GM21825 (cell line): ENCODE measurements at regions not wholly inside any gene's neighbourhood (a gene's known extent, or its start where the extent isn't known, plus 50 kb on each side); places are given as distances from the start of the nearest gene placed in this dataset.

Experiments
- ATAC-seq: cut with Tn5 transposase; IDR thresholded peaks from one replicate; pipeline ENCODE4 v1.9.1; 2021; ENCODE audit warnings: mild to moderate bottlenecking, moderate library complexity; ENCODE audit not compliant: unreplicated experiment

DNA sequence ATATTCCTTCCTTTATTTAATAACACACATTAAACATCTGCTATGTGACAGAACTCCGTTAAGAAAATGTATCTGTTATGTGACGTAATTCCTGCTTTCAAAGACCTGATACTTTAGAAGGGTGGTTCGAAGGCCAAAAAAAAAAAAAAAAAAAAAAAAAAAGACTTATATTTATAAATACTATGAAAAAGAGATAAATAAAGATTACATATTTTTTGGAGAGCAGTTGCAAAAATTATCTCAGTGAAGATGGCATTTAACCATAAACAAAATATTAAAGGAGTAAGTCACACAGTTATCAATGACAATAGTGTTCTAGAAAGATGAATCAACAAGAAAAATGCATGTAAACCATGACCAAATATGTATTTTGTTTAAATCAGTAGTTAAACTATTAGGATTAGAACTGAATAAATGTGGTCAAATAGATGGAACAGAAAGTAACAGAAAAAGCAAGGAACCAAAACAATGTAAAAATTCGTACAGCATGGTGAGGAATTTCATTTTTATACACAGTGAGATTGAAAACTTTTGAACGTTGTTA lies 612.3 kb upstream of the SLITRK5 start:
- ATAC-seq: no peak

DNA sequence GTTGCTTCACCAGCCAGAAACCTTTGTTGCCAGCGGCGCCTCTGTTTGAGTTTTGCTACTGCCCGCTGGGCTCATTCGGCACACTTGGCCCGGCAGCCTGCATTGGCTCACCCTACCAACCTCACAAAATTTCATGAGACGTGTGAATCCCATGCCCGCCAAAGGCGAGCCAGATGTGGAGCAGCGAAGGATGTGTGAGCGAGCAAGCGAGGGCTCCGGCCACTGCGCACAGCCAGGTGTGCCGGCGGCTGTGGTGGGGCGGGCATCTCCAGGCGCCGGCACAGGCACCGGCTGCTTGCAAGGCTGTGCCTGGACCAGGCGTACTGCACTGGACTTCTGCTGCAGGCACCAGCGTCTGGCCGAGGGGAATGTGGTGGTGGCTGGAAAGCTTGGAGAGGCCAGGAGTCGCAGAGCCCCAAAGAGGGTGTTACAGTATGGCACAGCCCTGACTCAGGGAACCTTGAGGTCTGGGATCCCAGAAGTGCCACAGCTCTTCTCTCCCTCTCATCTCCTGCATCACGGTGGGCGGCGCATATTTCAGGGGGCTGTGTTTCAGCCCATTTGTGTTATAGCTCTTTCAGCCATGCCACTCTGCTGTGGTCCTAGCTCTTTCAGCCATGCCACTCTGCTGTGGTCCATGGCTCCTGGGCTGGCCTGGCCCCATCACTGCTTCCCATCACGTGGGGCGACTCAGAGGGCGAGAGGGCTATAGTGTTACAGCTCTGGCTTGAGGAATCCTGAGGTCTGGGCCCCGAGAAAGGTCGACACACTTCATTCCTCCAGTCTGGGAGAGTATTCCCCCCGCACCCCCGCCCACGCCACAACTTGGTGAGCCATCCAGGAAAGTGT lies 592.0 kb upstream of the SLITRK5 start:
- no peak for ATAC-seq

DNA sequence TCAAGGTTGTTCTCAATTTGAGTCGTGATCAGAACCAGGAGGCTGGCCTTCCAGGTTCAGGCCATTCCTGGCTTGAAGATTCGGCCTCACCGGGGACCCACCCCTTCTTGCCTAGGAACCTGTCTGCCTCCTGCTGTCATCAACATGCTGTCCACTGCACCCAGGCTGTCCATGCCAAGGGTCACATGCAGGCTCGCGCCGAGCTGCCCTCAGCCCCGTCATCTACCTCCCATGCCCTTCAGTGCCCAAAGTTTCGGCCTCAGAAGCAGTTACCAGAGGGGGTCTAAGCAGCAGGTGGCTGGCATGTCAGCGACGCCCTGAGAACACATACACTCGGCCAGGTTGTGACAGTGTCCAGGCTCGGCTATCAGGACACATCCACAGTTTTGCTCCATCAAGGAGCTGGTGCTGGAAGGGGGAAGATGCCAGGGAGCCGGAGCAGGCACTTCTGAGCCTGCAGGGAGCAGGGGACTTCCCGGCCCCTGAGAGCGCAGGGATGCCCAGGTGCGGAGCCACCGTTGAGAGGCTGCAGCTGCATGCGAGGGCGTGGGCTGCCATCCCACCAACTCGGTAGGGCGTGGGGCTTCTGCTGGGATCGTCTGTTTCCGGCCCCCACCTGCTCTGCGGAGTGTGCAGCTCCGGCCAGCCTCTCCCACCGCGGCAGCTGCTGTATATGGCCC lies 590.9 kb upstream of the SLITRK5 start:
- ATAC-seq: no peak

DNA sequence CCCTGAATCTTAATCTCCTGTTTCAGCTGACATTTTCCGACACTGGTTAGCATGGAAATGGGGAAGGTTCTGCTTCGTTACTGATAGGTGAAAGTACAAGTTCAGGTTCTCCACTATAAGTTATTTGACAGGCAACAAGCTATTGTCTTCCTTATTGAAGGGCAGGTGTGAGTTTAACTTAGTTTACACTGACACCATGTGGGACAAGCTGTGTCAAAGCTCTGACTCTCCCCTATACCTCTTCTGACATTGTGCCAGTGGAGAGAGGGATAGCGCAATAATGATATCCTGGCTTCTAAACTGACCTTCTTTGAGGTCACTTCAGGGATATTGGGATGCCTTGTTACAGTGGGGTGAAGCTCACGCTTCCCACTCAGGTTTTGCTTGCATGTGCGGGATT lies 587.0 kb upstream of the SLITRK5 start:
- ATAC-seq: no peak

DNA sequence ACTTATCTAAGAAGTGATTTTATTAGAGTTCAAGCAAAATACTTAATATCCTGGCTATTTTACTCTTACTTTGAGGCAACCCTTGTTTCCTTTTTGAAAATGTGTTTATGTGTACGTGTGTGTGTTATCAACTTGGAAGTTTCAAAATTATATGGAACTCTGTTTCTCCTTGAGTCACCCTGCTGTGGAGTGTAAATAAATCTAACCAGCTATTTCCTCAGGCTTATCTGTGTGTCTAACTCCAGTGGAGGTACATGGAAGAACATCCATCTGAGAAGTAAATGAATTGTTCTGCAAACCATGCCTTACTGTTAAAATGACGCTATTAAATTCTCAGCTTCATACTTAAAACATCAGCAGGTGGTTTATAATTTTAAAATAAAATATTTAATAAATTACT lies 583.4 kb upstream of the SLITRK5 start:
- no peak for ATAC-seq

DNA sequence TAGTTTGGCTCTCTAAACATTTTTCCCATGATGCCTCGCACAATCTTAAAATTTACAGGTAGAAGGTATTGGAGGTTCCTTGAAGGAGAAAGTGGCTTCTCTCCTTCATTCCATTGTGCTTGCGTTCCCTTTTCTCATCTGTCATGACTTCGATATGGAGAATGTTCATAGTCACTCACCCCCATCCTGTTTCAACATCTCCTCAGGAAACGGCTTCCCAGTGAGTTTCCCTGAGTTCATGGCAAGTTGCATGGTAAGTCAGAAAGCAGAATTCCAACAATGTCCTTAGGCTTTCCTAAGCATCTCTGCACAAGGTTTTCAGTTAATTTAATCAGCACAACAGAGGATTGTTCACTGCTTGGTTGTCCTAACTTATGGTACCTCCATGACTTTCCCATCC lies 581.8 kb upstream of the SLITRK5 start:
- ATAC-seq: no peak

DNA sequence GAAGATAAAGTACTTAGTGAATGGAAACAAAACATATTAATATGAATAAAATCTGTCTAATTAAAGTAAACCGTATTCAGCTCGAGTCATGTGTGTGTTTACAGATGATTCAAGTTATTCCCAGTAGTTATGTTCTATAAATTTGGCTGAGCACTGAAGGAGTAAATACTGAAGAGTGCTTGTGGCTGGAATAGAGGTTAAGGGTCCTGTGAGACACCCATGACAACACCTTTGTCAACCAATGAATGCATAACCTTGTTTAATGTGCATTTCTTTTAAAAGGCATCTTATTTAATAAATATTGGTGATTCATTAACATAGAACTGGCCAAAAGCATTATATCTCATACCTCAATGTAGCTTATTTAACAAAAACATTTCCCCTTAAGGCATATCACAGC lies 577.8 kb upstream of the SLITRK5 start:
- ATAC-seq: no peak

DNA sequence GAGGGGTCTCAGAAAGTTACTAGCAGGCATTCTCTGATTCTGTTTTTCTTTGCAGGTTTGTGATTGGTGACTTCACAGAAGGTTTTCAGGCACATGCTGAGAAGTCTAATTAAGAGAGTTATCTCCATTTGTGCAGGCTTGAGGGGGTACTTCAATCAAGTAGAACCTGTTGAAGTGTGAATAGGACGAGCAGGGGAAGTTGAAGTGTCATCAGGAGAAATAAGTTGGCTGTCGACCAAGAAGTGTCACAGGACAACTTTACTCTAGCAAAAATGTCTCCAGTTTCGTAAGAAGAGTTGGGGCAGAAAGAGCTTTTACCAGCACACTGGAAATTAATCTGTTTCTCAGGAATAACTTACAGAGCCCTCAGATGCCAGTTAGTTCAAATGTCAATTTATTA lies 576.5 kb upstream of the SLITRK5 start:
- ATAC-seq: no peak

DNA sequence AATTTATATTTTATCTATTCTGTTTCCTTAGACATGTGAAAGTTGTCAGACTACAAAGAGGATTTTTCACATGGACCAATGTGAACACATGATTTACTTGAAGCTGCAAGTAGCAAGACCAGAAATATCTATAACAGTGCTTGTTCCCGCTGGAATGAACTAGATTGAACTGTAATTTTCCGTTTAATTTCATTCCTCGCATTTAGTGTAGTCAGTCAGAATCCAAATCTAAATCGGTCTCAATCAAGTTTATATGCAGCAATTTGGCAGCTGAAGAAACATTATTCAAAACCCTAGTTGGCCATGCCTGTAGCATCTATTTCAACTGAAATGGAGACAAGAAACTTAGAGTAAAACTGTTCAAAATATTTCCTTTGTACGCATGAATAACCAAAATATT lies 570.7 kb upstream of the SLITRK5 start:
- ATAC-seq: no peak

DNA sequence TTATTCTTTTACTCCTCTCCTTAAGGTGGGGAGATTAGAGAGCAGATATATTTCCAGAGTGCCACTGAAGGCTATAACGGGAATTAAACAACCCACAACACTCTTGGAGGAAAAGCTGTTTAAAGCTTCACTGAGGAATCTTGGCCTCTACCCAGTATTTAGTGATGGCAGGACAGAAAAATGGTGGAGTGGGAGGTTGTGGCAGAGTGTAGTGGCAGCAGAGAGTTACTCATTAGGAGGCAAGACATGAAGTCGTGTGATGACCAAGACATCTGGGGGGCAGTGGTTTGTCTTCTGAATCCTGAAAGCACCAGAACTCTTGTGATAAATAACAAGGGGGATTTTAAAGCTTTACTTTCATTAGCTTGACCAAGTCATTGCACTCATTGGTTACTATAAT lies 563.5 kb upstream of the SLITRK5 start:
- ATAC-seq: no peak

DNA sequence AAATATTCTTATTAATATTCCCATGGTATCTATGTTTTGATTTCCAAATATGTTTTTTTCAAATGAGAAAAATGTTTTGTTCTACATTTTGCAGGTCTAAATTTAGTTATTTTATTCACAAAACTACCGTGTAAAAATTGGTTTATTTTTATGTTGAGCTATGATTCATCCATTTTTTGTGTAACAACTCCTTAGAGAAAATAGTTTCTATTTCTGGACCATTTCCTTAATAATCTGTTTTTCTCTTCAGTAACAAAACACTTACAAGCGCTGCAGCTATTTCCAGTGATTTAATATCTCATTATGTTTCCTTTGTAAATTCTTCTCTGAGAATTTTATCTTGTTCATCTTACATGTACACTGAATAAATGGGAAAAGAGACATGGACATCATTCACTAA lies 550.7 kb upstream of the SLITRK5 start:
- no peak for ATAC-seq

DNA sequence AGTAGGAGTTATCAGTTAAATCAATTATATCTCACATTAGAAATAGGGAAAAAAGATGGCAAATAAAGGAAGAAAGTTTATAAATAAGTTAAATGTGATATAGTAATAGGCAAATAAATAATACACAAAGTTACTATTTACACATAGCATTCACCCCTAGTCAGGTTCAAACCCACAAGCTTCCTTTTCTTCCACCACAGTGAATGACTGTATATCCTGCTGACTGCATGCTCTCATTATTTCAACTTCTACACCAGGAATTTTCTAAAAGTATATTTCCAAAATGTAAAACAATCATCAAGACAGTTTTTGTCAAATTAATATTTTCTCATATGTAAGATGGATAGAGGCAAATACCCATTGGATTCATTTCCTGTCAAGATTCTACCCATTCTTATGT lies 548.6 kb upstream of the SLITRK5 start:
- no peak for ATAC-seq

DNA sequence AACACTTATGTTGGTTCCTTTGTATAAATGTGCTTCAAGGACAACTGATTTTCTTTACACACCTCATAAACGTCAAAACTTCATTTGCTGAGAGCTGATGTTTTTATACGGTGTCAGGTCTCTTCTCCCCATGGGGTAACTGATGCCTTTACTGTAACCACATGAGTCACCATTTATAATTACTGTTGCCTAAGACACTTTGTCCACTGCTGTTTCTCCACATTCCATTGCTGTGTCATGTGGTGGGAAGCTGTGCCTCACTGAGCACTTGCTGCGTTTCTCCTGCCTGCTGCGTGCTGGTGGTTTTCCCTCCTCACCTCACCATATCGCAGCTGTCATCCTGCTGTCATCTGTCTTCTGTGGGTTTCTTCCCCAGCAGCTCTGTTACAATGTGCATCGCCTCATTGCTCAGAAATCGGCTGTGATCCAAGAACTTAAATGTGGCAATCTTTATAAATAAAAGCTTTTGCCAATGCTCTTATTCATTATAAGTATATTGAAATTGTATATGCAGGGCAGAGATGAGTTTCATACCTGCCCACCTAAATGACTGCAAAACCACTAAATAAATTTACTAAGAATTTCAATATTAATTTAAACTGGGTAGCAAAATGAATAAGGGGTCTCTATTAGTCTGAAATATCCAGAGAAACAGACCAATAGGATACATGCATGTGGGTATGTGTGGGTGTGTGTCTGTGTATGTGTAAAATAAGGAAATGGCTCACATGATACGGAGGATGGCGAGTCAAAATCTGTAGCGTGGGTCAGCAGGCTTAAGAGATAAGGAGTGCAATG lies 547.0 kb upstream of the SLITRK5 start:
- no peak for ATAC-seq

DNA sequence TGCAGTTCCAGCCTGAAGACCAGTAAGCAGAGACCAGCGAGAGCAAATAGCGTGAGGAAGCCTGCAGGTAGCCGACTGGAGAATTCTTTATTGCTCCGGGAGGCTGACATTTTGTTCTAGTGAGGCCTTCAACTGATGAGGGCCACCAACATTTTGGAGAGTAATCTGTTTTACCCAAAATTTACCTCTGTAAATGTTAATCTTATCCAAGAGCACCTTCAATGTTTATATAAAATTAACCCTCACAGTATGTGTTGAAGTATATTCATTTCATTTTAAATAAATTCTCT lies 546.4 kb upstream of the SLITRK5 start:
- no peak for ATAC-seq

DNA sequence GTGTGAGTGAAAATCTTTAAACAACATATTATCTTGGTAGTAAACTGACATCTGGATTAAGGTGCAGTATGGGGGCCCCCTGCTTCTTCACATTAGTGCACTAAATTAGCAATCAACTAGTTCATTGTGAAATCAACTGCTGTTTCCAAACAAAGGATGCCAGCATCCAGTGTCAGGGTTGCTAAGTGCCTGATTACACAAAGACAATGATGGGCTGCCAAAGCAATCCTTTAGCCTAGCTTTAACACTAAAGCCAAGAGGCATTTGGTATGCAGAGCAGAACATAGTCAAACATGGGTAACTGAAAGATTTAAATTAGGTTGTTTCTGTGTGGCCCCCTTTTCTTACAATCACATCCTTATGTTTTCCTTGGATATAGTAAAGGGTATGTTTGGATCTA lies 543.1 kb upstream of the SLITRK5 start:
- ATAC-seq: no peak

DNA sequence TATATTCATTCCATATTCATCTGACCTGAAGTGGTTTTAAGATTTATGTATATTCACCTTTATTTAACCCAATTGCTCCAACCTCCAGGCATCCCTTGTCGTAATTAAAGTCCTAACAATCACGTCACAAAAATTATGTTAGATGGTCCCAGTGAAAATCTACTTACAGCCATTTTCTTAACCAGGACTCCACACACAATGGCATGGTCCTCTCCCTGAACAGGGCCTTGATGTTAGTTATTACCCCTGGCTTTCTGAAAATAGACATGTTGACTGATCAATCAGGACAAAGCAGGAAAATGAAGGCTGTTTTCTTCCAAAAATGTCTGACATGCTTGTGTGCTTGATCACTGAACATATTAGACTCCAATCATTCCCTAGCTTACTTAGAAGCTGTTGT lies 542.7 kb upstream of the SLITRK5 start:
- no peak for ATAC-seq

DNA sequence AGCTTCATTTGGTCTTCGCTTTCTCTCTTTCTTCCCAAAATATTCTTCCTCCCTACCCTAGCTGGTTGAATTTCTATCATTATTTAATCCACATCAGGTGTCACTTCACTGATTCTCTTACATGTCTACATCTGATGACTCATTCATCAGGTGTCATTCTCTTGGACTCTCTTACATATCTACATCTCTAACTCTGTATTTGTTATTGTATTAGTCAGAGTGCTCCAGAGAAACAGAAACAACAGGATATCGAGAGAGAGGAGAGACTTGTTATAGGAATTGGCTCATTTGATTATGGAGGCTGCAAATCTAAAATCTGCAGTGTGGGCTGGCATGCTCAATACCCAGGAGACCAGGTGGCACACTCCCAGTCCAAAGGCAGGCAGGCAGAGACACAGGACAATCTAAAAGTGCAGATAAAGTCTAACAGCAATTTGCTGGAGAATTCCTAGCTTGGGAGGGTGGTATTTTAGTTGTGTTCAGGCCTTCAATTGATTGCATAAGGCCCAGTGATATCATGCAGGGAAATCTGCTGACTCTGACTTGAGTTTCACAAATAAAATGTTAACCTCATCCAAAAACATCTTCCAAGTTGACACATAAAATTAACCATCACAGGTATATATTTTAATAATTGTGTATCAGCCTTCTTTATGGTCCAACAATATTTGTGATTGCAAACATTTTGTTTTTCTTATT lies 541.4 kb upstream of the SLITRK5 start:
- no peak for ATAC-seq

DNA sequence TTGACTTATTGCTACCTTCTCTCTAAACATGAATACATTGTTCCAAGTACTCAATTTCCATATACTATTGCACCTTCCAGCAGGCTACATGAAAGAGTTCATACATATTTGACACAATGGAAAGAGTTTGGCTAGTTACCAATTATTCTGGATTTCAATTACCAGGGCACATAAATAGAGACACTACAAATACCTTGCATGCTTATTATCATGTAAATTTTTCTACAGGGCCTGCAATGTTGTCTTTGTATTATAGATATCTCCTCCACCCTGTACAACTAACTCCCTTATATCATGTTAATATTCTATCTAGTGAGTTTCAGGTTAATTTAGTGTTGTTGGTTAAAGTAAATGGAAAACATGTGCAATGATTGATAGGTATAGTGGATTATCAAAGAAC lies 540.7 kb upstream of the SLITRK5 start:
- no peak for ATAC-seq

DNA sequence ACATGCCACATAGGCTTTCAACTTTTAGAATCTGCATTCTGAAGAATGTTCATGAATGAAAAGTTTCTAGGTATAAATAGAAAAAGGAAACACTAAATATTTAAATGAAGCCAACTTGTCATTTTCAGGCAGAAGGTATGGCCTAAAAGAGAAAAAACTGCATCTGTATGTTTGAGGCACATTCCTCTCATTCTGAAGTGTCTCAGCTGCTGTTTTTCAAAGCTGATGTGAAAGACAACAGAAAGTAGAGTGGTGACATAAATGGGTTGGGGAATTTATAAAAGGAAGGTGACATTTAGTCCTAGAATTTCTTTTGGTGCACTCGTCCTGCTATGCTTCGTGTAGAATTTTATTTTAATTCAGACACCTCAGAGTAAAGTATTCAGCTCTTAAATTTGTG lies 539.6 kb upstream of the SLITRK5 start:
- ATAC-seq: no peak

DNA sequence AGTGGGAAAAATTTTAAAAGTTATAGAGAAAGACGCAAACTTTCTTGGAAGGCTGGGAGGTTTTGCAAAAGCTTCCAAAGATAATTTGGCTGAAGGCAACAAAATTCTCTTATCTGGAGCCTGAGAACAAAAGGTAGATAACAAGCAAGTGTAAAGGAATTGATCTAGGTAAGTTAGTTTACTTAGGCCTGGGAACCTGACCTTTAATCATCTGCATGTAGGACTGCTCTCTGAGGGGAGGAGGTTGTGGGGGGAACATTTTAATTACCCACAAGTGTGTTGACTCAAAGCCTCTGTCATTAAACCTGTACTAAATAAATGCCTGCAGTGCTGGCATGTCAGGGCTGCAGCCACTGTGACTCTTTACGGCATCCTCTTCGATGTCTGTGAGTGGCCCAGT lies 532.3 kb upstream of the SLITRK5 start:
- ATAC-seq: no peak

DNA sequence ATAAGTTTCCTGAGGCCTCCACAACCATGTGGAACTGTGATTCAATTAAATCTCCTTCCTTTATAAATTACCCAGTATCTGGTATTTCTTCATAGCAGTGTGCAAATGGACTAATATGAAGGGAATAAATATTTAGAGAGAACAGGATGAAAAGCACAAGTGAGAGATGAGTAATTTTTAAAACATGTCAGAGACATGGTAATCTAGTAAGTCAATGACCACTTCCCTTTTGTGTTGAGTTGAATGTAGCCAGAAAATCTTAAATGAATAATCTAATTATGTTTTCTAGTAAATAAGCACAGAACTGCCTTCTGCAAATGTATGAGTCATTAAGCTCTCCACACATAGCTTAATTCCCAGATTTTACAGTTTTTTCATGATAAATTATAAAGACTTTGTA lies 524.1 kb upstream of the SLITRK5 start:
- no peak for ATAC-seq
